ENCODE measurements at regions not wholly inside any gene's neighbourhood (a gene's known extent, or its start where the extent isn't known, plus 50 kb on each side); places are given as distances from the start of the nearest gene placed in this dataset.

DNA sequence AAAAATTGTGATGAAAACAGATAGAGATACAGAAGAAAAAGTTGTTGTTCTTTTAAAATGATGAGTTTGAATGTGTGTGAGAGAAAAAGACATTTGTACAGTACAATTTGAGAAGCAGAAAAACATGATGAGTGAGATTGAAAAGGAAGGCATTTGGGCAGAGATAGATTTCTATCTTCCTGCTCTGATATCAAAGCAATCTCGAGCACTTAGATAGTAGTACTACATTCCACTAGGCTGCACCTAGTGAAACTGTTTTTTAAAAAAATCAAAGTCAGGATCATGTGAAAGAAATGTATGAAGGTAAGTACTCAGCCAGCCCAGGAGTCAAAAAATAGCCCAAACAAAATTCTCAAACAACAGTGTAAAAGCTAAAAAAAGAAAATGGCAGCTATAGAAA is 104.1 kb upstream of the UBE2E2 start:
- ATAC-seq (ENCODE audit: low read depth in 2 of 2) (no peak), DNase-seq (no peak)
- peaks cover 0 to 12% (median 4%) of the 10 kb centered on the region in 7 donors for H3K9me3 Mint-ChIP-seq
- H3K27ac Mint-ChIP-seq: peak overlapping the region; percentile 8 to 91 (median 55)
- H3K4me1 Mint-ChIP-seq: peaks cover 12 to 32% (median 22%) of the 10 kb centered on the region in 3 donors
- no peaks in the 10 kb centered on the region for H3K27me3 Mint-ChIP-seq
- peaks cover 0 to 8% of the 10 kb centered on the region in 2 donors for H3K36me3 Mint-ChIP-seq
- H3K4me3 Mint-ChIP-seq: peak overlapping the region in 7 of 8 donors; percentile 22 to 76 (median 58)

DNA sequence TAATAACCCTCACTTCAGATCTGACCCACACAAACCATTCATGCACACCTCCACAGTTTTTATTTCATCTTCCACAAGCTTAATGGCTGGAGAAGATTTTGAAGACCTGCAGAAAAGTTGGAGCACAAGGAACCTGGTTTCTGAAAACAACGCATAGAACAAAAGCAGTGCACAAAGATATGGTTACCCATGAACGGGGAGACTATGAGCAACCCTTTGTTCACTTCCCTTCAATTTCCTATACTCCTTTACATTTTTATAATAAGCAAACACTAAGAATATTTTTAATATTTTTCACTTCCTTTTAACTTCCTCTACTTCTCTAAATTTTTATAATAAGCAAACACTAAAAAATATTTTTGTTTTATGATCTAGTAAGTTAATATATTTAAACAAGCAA is 103.5 kb upstream of the UBE2E2 start:
- ATAC-seq (ENCODE audit: low read depth in 2 of 2): peak; percentile 30 to 37
- Mint-ChIP-seq H3K4me1 (peaks cover 12 to 32% (median 22%) of the 10 kb centered on the region in 3 donors), H3K36me3 (peaks cover 0 to 8% of the 10 kb centered on the region in 2 donors), H3K4me3 (peak overlapping the region in 6 of 8 donors; percentile 42 to 76 (median 59)), H3K27me3 (no peaks in the 10 kb centered on the region), H3K27ac (peak overlapping the region in 4 of 6 donors; percentile 39 to 91 (median 63)), H3K9me3 (peaks cover 0 to 12% (median 4%) of the 10 kb centered on the region in 7 donors)
- DNase-seq: no peak

DNA sequence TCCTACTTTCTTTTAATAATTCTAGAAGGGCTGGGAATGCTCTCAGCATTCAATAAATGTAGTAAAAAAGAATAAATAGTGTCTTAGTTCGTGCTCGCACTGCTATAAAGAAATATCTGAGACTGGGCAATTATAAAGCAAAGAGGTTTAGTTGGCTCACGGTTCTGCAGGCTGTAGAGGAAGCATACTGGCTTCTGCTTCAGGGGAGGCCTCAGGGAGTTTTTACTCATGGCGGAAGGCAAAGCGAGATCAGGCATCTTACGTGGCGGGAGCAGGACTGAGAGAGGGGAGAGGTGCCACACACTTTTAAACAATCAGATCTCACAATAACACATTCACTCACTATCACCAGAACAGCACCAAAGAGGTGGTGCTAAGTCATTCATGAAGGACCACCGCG is 103.0 kb upstream of the UBE2E2 start:
- ATAC-seq (ENCODE audit: low read depth in 2 of 2) (peak; percentile 25 to 49), DNase-seq (no peak)
- H3K9me3 Mint-ChIP-seq: peaks cover 0 to 12% (median 4%) of the 10 kb centered on the region in 7 donors
- peaks cover 12 to 32% (median 22%) of the 10 kb centered on the region in 3 donors for H3K4me1 Mint-ChIP-seq
- H3K27me3 Mint-ChIP-seq: no peaks in the 10 kb centered on the region
- H3K36me3 Mint-ChIP-seq: peaks cover 0 to 8% of the 10 kb centered on the region in 2 donors
- H3K27ac Mint-ChIP-seq: peak overlapping the region; percentile 3 to 83 (median 63)
- H3K4me3 Mint-ChIP-seq: peak overlapping the region in 5 of 8 donors; percentile 7 to 86 (median 50)

DNA sequence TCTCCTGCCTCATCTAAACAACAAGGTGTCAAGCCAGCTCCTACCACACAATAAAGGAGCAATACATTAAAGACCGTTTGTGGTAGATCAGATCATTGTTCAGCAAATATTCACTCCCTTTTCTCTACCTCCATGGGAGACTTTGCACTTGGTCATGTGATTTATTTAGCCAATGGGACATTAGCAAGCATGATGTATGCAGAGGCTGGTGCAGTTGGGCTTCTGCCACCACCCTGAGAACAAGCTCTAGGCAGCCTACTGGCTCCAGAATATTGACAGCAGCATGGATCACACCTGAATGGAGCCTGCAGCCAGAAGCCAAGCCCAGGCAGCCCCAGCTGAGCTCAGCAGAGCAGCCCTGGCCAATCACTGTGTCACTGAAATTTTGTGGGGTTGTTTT is 99.4 kb upstream of the UBE2E2 start:
- H3K27ac Mint-ChIP-seq: peak overlapping the region in 1 of 6 donors; percentile 61
- peaks cover 0 to 8% of the 10 kb centered on the region in 2 donors for H3K36me3 Mint-ChIP-seq
- peaks cover 10 to 29% (median 15%) of the 10 kb centered on the region in 3 donors for H3K4me1 Mint-ChIP-seq
- ATAC-seq (ENCODE audit: low read depth in 2 of 2) (no peak), DNase-seq (no peak)
- no peaks in the 10 kb centered on the region for H3K27me3 Mint-ChIP-seq
- peaks cover 0 to 12% (median 4%) of the 10 kb centered on the region in 7 donors for H3K9me3 Mint-ChIP-seq
- no peak overlapping the region for H3K4me3 Mint-ChIP-seq

DNA sequence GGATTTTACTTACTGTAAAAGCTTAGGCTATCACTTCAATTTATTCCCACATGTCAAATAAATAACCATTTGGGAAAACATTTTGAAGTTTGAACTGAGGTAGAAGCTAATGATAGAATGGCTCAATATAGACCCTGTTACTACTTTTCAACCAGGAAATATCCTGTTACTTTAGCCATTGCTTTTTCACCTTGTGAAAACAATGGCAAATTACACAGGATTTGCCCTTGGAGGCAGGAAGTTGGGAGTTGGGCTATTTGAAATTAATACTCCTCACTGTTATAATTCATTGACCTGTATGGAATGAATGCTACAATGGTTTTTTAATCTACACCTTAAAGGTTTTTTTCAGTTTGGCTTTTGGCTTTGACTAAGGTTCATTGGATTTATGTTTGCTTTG is 98.1 kb upstream of the UBE2E2 start:
- no peak for DNase-seq
- Mint-ChIP-seq H3K36me3 (peaks cover 0 to 5% of the 10 kb centered on the region in 2 donors), H3K4me1 (peaks cover 3 to 17% (median 4%) of the 10 kb centered on the region in 3 donors), H3K4me3 (no peak overlapping the region), H3K27ac (no peak overlapping the region), H3K27me3 (no peaks in the 10 kb centered on the region), H3K9me3 (peaks cover 0 to 12% (median 2%) of the 10 kb centered on the region in 7 donors)
- no peak for ATAC-seq (ENCODE audit: low read depth in 2 of 2)

DNA sequence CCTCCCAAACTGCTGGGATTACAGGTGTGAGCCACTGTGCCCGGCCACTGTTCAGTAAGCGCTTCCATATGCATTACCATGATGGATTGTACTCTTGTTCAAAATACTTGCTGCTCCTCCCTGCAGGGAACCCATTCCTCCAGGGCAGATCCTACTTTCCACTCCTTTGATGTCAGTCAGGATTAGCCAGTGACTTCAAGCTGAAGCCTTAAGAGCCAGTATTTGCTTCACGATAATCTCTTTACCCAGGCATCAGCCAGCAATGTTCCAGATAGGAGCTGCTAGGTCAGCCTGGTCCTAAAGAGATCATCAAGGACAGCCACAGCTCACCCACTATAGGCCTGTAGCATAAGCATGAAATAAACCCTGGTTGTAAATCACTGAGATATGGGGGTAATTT is 96.5 kb upstream of the UBE2E2 start:
- DNase-seq (no peak), ATAC-seq (ENCODE audit: low read depth in 2 of 2) (no peak)

DNA sequence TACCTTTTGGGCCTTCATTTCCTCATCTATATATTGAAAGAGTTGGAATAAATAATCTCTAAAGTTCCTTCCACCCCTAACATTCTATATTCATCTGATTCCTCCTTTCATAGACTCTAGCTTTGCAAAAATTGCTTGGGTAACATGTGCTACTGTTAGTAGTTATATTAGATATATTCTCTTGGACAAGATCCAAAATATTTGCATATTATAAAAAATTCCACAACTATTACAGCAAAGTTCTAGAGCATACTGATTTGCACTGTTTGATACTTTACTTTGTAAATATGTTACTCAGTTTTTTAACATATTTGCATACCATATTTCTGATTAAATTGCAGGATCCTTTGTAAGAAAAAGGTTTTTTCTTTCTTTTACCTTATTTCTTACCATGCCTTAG is 95.9 kb upstream of the UBE2E2 start:
- no peaks in the 10 kb centered on the region for H3K27me3 Mint-ChIP-seq
- no peak overlapping the region for H3K27ac Mint-ChIP-seq
- no peak for ATAC-seq (ENCODE audit: low read depth in 2 of 2)
- peaks cover 0 to 3% (median 0%) of the 10 kb centered on the region in 7 donors for H3K9me3 Mint-ChIP-seq
- no peak overlapping the region for H3K4me3 Mint-ChIP-seq
- DNase-seq: no peak
- peaks cover 0 to 6% (median 0%) of the 10 kb centered on the region in 3 donors for H3K4me1 Mint-ChIP-seq
- H3K36me3 Mint-ChIP-seq: no peaks in the 10 kb centered on the region

More for the DNA sequence above, 96.5 kb upstream of the UBE2E2 start:
- H3K4me1 Mint-ChIP-seq: peaks cover 0 to 6% (median 0%) of the 10 kb centered on the region in 3 donors
- no peaks in the 10 kb centered on the region for H3K27me3 Mint-ChIP-seq
- H3K36me3 Mint-ChIP-seq: no peaks in the 10 kb centered on the region
- H3K27ac Mint-ChIP-seq: no peak overlapping the region
- peaks cover 0 to 5% (median 0%) of the 10 kb centered on the region in 7 donors for H3K9me3 Mint-ChIP-seq
- no peak overlapping the region for H3K4me3 Mint-ChIP-seq

DNA sequence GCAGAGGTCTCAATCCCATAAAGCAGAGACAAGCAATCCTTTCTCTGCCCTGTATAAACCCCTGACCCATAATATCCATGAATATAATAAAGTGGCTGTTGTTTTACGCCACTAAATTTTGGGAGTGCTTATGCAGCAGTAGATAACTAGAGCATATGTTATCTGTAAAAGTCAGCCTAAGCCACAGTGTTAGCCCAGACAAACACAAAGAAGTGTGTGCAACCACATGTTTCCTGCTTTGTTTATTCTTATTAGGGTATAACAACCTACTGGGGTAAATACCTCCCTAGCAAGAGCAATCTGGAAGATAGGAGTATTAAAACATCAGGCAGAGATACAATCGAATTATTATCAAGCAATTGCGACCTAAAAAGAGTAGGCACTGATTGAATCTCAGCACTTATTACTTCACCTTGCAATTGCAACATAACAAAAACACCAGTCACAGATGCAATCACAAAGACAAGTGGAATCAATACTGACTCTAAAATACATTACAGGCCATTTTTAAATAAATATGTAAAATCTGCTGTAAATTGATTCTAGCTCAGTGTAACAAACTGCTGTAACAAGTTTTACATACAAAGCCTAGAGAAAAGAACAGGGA is 94.6 kb upstream of the UBE2E2 start:
- no peak for DNase-seq
- no peaks in the 10 kb centered on the region for H3K36me3 Mint-ChIP-seq
- peaks cover 3 to 11% (median 3%) of the 10 kb centered on the region in 3 donors for H3K4me1 Mint-ChIP-seq
- H3K27me3 Mint-ChIP-seq: no peaks in the 10 kb centered on the region
- no peak overlapping the region for H3K4me3 Mint-ChIP-seq
- H3K27ac Mint-ChIP-seq: no peak overlapping the region
- no peaks in the 10 kb centered on the region for H3K9me3 Mint-ChIP-seq
- ATAC-seq (ENCODE audit: low read depth in 2 of 2): no peak

DNA sequence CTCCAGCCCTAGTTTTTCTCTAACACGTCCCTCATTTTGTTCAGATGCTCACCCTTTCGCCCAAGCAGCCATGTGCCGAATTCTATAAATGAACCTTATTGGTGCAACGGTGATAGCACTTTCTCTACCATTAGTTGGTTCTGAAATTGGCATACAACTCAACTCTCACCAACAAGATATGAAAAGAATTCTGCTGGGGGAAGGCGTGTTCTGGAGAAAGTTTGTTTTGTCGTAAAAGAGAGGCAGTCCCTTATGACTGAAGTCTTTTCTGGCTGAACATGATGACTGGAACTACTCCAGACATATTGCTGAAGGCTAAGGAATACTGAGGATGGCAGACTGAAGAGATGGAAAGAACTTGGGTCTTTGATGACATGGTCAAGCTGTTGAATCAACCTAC is 91.8 kb upstream of the UBE2E2 start:
- Mint-ChIP-seq H3K4me1 (peaks cover 15 to 24% (median 20%) of the 10 kb centered on the region in 3 donors), H3K9me3 (no peaks in the 10 kb centered on the region)
- no peak for ATAC-seq (ENCODE audit: low read depth in 2 of 2)

DNA sequence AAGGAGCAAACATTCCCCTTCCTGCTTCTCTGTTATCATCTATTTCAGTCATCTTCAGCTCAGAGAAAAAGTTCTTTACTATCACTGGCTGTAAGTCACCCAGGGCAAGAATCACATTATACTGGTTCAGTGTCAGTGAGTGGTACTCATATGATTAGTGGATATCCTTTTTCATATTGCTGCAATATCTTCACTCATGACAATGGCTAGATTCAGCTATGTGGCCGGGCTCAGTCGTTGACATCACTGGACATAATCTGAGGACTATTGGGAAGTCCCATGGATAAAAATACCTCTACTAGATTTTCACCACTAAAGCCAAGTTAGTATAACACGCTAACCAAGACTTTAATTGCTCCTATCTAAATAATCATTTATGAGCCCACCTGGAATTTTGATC is 91.3 kb upstream of the UBE2E2 start:
- H3K9me3 Mint-ChIP-seq: no peaks in the 10 kb centered on the region
- no peak overlapping the region for H3K27ac Mint-ChIP-seq
- peaks cover 15 to 24% (median 20%) of the 10 kb centered on the region in 3 donors for H3K4me1 Mint-ChIP-seq
- H3K27me3 Mint-ChIP-seq: no peaks in the 10 kb centered on the region
- no peak for ATAC-seq (ENCODE audit: low read depth in 2 of 2)
- DNase-seq: no peak
- no peaks in the 10 kb centered on the region for H3K36me3 Mint-ChIP-seq
- no peak overlapping the region for H3K4me3 Mint-ChIP-seq

More for the DNA sequence above, 91.8 kb upstream of the UBE2E2 start:
- no peaks in the 10 kb centered on the region for H3K36me3 Mint-ChIP-seq
- no peak overlapping the region for H3K27ac Mint-ChIP-seq
- H3K4me3 Mint-ChIP-seq: no peak overlapping the region
- no peak for DNase-seq
- H3K27me3 Mint-ChIP-seq: no peaks in the 10 kb centered on the region

DNA sequence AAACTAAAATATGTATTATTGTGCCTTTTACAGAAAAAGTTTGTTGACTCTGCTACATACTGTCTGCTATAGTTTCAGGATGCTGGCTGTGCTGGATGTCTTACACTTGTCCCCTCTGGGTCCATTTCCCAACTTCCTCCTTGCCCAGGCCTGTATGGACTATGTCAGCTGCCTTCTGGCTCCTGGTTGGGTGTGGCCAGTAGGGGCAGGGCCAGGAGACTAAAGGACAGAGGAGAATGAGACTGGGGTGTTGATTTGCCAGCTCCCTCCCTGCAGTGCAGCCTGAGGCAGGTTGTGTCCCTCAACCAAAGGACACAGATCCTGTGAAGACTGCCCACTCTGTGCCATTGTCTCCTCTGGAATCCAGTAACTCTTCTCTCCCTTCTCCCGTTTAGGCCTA is 90.6 kb upstream of the UBE2E2 start:
- Mint-ChIP-seq H3K4me1 (peaks cover 15 to 24% (median 20%) of the 10 kb centered on the region in 3 donors), H3K27me3 (peaks cover 0 to 3% (median 0%) of the 10 kb centered on the region in 3 donors), H3K9me3 (no peaks in the 10 kb centered on the region), H3K27ac (peak overlapping the region in 2 of 6 donors; percentile 18 to 60), H3K36me3 (no peaks in the 10 kb centered on the region), H3K4me3 (no peak overlapping the region)
- no peak for DNase-seq
- ATAC-seq (ENCODE audit: low read depth in 2 of 2): no peak

DNA sequence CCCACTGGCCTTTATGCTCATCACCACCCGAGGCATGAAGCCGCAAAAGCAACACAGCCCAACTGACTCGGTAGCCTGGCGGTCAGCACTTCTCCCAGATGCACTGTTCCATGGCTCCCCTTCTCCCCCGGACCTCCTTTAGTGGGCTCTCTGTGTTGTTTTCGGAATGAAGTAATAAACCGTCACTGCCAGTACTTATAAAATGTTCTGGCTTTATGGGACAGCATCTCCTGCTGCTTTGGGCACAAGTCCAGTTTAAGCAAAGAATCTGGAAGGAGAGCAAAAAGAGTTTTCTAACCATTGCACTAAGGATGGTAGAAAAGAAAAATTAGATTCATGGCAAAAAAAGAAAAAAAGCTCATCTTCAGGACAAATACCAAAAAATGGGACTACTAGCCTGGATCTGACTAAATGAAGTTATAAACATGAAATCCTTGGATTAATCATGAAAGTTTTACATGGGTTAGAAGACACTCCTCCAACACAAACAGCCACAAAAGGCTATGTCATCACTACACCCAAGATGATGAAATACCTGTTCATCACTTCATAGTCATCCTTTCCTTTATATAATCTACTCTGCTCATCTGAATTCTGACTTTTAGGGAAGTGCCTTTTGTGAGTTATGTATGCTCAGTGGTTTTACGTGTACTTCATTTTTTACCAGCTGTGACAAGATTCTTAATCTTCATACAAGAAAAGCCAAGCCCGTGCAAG is 89.5 kb upstream of the UBE2E2 start:
- H3K9me3 Mint-ChIP-seq: no peaks in the 10 kb centered on the region
- H3K27me3 Mint-ChIP-seq: peaks cover 0 to 3% (median 0%) of the 10 kb centered on the region in 3 donors
- H3K4me3 Mint-ChIP-seq: peak overlapping the region in 2 of 8 donors; percentile 0 to 6
- DNase-seq (peak; percentile 14), ATAC-seq (ENCODE audit: low read depth in 2 of 2) (peak; percentile 55 to 79)
- H3K36me3 Mint-ChIP-seq: no peaks in the 10 kb centered on the region
- H3K27ac Mint-ChIP-seq: peak overlapping the region in 1 of 6 donors; percentile 60
- peaks cover 15 to 24% (median 20%) of the 10 kb centered on the region in 3 donors for H3K4me1 Mint-ChIP-seq

DNA sequence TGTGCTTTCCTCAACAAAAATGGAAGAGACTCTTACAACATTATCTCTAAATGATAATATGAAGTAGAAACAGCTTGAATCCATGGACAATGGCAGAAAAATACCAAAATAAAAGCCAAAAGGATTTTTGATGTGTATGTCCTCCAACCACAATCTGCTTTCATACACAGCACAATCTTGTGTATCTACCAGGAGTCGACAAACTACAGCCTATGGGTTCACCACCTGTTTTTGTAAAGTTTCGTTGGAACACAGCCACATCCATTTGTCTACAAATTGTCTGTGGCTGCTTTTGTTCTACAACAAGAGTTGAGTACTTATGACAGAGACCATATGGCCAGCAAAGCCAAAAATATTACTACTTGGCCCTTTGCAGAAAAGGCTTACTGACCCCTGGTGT is 88.7 kb upstream of the UBE2E2 start:
- ATAC-seq (ENCODE audit: low read depth in 2 of 2) (no peak), DNase-seq (no peak)
- H3K4me3 Mint-ChIP-seq: peak overlapping the region in 1 of 8 donors; percentile 9
- H3K27ac Mint-ChIP-seq: peak overlapping the region in 1 of 6 donors; percentile 34
- no peaks in the 10 kb centered on the region for H3K36me3 Mint-ChIP-seq
- no peaks in the 10 kb centered on the region for H3K9me3 Mint-ChIP-seq
- H3K27me3 Mint-ChIP-seq: peaks cover 0 to 3% (median 0%) of the 10 kb centered on the region in 3 donors
- peaks cover 15 to 24% (median 20%) of the 10 kb centered on the region in 3 donors for H3K4me1 Mint-ChIP-seq
